ENCODE measurements at regions not wholly inside any gene's neighbourhood (a gene's known extent, or its start where the extent isn't known, plus 50 kb on each side); places are given as distances from the start of the nearest gene placed in this dataset.
"Not testable (repeated sequence)": the region's sequence is repeated elsewhere in the genome, so short reads cannot be mapped to it uniquely, and the experiment has no call there.

DNA sequence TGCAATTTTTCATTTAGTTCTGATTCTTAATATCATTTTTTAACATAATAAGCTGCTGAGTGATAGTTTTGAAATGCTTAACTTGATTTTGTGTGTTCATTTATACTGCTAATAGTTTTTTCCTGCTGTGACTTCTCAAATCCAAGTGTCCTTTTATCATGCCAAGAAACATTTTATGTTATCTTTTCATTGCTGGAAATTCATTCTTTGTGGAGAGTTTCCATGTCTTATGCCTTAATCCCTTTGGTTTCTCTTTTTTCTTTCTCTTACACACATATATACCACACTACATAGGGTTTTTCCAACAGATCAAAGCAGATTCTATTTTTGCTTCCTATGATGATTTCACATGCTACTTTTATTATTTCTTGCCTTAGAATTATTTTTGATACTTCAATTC, 981.1 kb downstream of the SLC6A15 start (continued):
- no peak for TF ChIP-seq CBX5 (IDR thresholded peaks at IDR 0.05; ENCODE audit: low read depth, low read length)
- no peak for TF ChIP-seq JUND (IDR thresholded peaks at IDR 0.05; ENCODE audit: low read length)

DNA sequence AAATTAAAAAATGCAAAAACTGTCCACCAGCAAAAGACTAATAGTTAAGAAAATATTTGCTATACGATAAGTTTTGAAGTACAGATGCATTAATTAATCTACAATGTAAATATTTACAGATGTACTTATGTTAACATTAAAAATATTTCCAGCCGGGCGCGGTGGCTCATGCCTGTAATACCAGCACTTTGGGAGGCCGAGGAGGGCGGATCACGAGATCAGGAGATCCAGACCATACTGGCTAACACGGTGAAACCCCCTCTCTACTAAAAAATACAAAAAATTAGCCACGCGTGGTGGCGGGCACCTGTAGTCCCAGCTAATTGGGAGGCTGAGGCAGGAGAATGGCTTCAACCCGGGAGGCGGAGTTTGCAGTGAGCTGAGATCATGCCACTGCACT, 982.8 kb downstream of the SLC6A15 start:
- H3K23ac ChIP-seq (ENCODE audit: insufficient read length); H2AFZ ChIP-seq (ENCODE audit: low read length); H3K9me3 ChIP-seq (ENCODE audit: insufficient read depth in 2 of 2, low read depth in 1 of 2, low read length in 1 of 2); H3K27ac ChIP-seq (ENCODE audit: low read depth, low read length); H4K8ac ChIP-seq (ENCODE audit: extremely low read depth, insufficient read depth, low read length); H4K20me1 ChIP-seq (replicated peaks in 1 of 2; ENCODE audit: control insufficient read depth in 1 of 2, insufficient read depth in 2 of 2, low read length in 2 of 2); H2BK12ac ChIP-seq (ENCODE audit: low read depth, low read length); DNase-seq (ENCODE audit: low read depth in 1 of 2, low spot score in 2 of 2); H3K4me3 ChIP-seq (ENCODE audit: extremely low read depth in 1 of 4, insufficient read depth in 2 of 4, low read depth in 3 of 4, low read length in 4 of 4); H3K56ac ChIP-seq (replicated peaks; ENCODE audit: insufficient read length, low read depth, low read length); H3K27me3 ChIP-seq (replicated peaks in 1 of 4; ENCODE audit: control insufficient read depth in 3 of 4, extremely low read depth in 1 of 4, insufficient read depth in 3 of 4, low read length in 3 of 4); H3K79me2 ChIP-seq (ENCODE audit: control insufficient read depth in 1 of 2, insufficient read depth in 2 of 2, low read length in 2 of 2); H2BK120ac ChIP-seq (replicated peaks; ENCODE audit: low read depth, low read length); H2BK20ac ChIP-seq (ENCODE audit: low read length); H3K4ac ChIP-seq (replicated peaks; ENCODE audit: insufficient read length, low read depth, low read length); H3K36me3 ChIP-seq (ENCODE audit: control insufficient read depth in 2 of 4, insufficient read depth in 4 of 4, low read length in 3 of 4); H3K79me1 ChIP-seq (ENCODE audit: low read depth, low read length); H3K23me2 ChIP-seq (ENCODE audit: low read depth, low read length); H2BK15ac ChIP-seq (ENCODE audit: low read length); H4K91ac ChIP-seq (replicated peaks; ENCODE audit: insufficient read length, low read length); H4K5ac ChIP-seq (ENCODE audit: insufficient read length, low read depth, low read length); FAIRE-seq; H3K9ac ChIP-seq (replicated peaks in 1 of 4; ENCODE audit: extremely low read depth in 1 of 4, low read depth in 3 of 4, low read length in 3 of 4); H3K14ac ChIP-seq (ENCODE audit: insufficient read length); H2BK5ac ChIP-seq (ENCODE audit: low read depth, low read length); H2AK5ac ChIP-seq (ENCODE audit: low read depth, low read length); H3K4me1 ChIP-seq (replicated peaks in 1 of 4; ENCODE audit: control insufficient read depth in 3 of 4, insufficient read depth in 4 of 4, low read length in 3 of 4); POLR2A ChIA-PET (ENCODE audit: partially characterized antibody); H3K18ac ChIP-seq (ENCODE audit: extremely low read depth, low read length); H3K4me2 ChIP-seq (ENCODE audit: insufficient read depth in 1 of 2, low read depth in 2 of 2, low read length in 2 of 2): not testable (repeated sequence)
- WGBS, 2 experiments (ENCODE audit: extremely low coverage in 1 of 2, insufficient coverage in 1 of 2, insufficient read length in 1 of 2, insufficient replicate concordance in 2 of 2, low coverage in 1 of 2, low lambda C conversion rate in 2 of 2, missing lambda C conversion rate in 1 of 2): 93% methylated on average over 13 of the region's 13 CpGs; no CpG with 5 or more reads in 1 of the 2 experiments
- CTCF ChIA-PET (ENCODE audit: partially characterized antibody): interaction anchor here (0.7 kb wide), 1 partner anchor 1244 kb away, joined by 3 read pairs; no protein-coding TSS in a partner anchor

All from H1 (cell line).